ENCODE measurements at regions not wholly inside any gene's neighbourhood (a gene's known extent, or its start where the extent isn't known, plus 50 kb on each side); places are given as distances from the start of the nearest gene placed in this dataset.
"Not testable (repeated sequence)": the region's sequence is repeated elsewhere in the genome, so short reads cannot be mapped to it uniquely, and the experiment has no call there.

- TF ChIP-seq CTCF (IDR thresholded peaks at IDR 0.05; ENCODE audit: low read depth, low read length, missing control alignments) = no peak
- DNase-seq (ENCODE audit: low read depth) = no peak
- no peak overlapping the region for H3K4me3 ChIP-seq (ENCODE audit: low read depth, low read length)
Measured at GRCh38 chr2:183459466-183459865, 335.2 kb downstream of the NUP35 start.

DNA sequence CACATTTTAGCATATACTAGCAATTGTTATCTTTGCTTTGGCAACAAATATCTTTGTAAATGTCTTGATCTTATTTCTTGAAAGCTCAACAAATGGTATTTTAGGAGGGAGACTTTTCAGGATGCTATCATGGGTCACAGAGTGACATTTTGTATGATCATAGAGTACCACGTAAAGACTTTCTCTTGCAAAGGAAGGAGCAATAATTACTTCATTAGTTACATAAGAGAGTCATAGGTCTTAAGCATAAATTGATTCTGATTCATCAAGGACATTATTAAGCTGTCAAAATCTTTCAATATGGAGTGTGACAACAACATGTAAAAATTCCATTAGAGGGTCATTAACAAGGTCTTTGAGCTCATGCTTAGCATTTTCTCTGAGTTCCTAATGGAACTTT, 339.6 kb downstream of the NUP35 start:
- DNase-seq (ENCODE audit: low read depth) = no peak
- no peak for TF ChIP-seq CTCF (IDR thresholded peaks at IDR 0.05; ENCODE audit: low read depth, low read length, missing control alignments)
- H3K4me3 ChIP-seq (ENCODE audit: low read depth, low read length) = no peak overlapping the region

DNA sequence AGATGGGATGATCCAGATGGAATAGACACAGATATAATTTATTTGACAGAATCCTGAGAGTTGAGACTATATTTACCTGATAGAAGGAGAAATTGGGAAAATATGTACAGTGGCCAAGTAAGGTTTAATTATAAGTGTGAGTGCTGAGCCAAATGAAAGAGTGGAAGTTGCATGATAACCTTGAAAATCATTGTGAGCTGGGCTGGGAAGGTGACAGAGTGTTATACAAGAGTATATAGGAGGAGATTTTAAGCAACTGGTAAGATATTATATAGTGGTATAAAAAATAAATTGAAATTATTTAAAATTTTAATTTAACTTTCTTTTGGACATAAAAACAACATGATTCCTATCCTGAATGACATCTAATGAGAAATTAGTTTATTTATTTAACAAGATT, 340.8 kb downstream of the NUP35 start:
- no peak overlapping the region for H3K4me3 ChIP-seq (ENCODE audit: low read depth, low read length)
- no peak for TF ChIP-seq CTCF (IDR thresholded peaks at IDR 0.05; ENCODE audit: low read depth, low read length, missing control alignments)
- no peak for DNase-seq (ENCODE audit: low read depth)

GRCh38 chr2:183474912-183475695, 350.9 kb downstream of the NUP35 start:
- no peak for TF ChIP-seq CTCF (IDR thresholded peaks at IDR 0.05; ENCODE audit: low read depth, low read length, missing control alignments)

GRCh38 chr2:183476490-183476889, 352.2 kb downstream of the NUP35 start:
- no peak overlapping the region for H3K4me3 ChIP-seq (ENCODE audit: low read depth, low read length)
- DNase-seq (ENCODE audit: low read depth) = no peak
- TF ChIP-seq CTCF (IDR thresholded peaks at IDR 0.05; ENCODE audit: low read depth, low read length, missing control alignments) = no peak

More at GRCh38 chr2:183474912-183475695, 350.9 kb downstream of the NUP35 start:
- no peak overlapping the region for H3K4me3 ChIP-seq (ENCODE audit: low read depth, low read length)
- DNase-seq (ENCODE audit: low read depth) = no peak

DNA sequence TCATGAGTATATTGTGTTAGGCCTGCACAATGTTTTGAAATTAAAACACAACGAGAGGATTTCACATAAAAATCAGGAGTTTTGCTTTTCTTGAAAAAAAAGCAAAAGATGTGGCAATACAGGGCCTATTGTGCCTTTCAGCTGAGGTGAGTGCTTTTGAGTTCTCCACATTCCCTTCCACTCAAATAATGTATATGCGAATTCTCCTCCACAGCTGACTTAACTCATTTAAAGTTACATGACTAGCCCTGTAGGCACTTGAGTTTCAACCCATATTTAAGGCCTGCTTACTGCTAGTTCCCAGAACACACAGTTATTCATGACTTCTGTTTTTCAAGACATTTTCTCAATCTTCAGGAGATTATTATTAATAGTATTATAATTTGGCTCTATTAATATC, 353.1 kb downstream of the NUP35 start:
- no peak overlapping the region for H3K4me3 ChIP-seq (ENCODE audit: low read depth, low read length)
- no peak for DNase-seq (ENCODE audit: low read depth)
- TF ChIP-seq CTCF (IDR thresholded peaks at IDR 0.05; ENCODE audit: low read depth, low read length, missing control alignments) = no peak

GRCh38 chr2:183478941-183479595, 354.8 kb downstream of the NUP35 start:
- not testable (repeated sequence) for H3K4me3 ChIP-seq (ENCODE audit: low read depth, low read length); DNase-seq (ENCODE audit: low read depth)
